Stimulated activated CD4-positive, alpha-beta T cell treated with anti-CD3 and anti-CD28 coated beads, Interleukin-15, amount 100 ng/mL, for 1 hour (primary cell): ENCODE measurements at regions not wholly inside any gene's neighbourhood (a gene's known extent, or its start where the extent isn't known, plus 50 kb on each side); places are given as distances from the start of the nearest gene placed in this dataset.

Experiments used
- DNase-seq, 2 donors: peaks; one replicate each; pipeline ENCODE4 v3.0.0-alpha.2; 2020; ENCODE audit warnings: low read depth in 1 of 2, low spot score in 1 of 2

- DNase-seq: no peak
Observed at GRCh38 chr7:25967278-25968204, 184.5 kb upstream of the NFE2L3 start.

GRCh38 chr7:25968205-25968993, 183.6 kb upstream of the NFE2L3 start:
- peak in 1 of 2 donors; percentile 4 for DNase-seq

GRCh38 chr7:25970356-25970755, 181.6 kb upstream of the NFE2L3 start:
- no peak for DNase-seq

DNA sequence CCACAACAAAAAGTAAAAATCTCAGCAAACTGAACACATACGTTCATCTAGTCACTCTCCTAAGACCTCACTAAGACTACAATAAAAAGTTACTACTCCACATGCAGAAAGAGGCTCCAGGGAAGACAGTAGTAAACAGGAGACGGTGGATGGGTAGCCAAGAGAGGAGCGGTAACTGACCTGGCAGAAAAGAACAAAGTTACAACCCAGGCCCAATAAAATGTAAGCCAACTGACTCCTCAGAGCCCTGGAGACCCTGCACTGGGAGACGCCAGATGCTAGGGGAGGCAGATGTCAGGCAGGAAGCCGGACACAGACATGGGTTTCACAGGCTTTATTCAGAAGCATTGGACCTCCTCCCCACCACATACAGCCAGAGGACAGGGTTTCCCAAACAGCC, 181.1 kb upstream of the NFE2L3 start:
- DNase-seq: no peak

DNA sequence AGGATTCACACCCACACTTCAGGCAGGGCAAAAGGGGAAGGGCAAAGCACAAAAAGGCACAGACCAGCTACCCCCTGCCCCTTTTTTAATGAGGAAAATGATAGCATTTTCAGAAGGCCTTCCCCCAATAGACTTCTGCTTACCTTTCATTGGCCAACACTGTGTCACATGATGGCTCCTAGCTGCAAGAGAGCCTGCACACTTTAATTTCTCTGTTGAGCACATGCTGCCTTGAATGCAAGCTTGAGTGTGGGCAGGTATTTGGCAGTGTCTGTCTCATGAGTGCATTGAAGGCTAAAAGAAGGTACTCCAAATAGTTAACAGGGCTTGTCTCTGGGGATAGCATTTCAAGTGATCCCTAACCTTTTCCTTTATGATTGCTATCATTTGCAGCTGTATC, 175.4 kb upstream of the NFE2L3 start:
- DNase-seq: no peak

DNA sequence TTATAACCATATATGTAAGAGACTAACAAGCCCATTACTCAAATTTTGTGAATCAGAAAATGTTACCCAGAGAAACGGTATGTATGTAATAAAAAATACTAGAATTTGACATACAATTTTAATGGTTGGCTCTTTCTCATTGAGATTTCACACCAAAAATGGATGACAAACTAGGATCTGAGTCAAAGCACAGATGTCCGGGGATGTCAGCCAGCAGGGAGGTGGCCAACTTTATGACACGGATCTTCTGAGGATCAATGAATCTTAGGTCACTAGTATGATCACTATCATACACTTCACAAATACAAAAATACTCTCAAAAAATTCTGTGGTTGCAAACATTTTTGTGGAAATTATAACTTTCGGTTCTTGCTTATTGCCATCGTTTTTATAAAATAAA, 173.5 kb upstream of the NFE2L3 start:
- no peak for DNase-seq

DNA sequence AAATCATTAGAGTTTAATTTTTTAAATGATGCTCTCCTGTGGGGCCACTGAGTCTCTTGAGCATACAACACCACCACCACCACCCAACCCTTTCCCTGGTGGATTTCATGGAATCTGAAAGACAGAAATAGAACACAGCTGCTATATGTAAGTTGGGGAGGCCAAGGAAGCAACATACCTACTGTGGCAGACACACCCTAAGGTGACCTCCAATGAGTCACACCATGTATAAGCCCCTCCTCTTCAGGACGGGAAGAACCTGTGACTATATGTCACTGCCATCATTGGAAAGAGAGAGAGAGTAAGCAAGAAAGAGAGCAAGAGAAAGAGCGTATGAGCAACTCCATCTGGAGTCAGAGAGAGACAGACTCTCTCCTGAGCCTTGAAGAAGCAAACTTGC, 172.4 kb upstream of the NFE2L3 start:
- DNase-seq: no peak

DNA sequence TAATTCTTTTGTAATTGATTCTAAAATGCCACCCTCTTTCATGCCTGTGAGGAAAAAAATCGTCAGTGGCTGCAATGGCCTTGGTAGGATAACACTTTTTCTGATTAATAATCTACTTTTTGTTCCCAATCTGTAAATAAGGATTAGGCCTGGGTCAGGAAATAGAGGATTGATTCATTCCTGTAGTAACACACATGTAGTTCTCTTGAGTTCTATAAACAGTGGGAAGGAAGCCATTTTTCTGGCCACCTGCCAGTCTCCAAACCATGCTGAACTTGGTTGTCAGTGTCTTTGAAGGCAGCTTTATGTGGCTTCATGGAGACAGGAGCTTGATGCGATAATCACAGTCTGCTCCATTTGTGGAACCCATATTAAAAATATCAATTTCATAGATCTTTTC, 169.3 kb upstream of the NFE2L3 start:
- no peak for DNase-seq

GRCh38 chr7:25985196-25985595, 166.8 kb upstream of the NFE2L3 start:
- no peak for DNase-seq

DNA sequence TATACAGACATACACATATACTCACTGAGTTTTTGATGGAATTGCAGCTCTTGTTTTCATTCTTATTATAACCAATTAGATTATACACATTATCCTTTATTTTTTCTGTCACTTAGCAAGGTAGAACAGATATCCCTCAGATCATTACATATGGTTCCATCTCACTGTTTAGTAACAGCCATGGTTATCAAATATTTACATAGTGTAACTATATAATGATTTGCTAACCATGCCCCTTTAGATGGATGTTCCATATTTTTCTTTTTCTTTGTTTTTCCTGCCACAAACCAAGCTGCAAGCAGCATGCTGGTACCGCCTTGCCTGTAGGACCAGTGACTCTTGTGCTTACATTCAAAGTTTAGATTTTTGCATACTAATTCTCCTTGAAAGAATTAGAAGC, 163.4 kb upstream of the NFE2L3 start:
- DNase-seq: no peak

- no peak for DNase-seq
Observed at GRCh38 chr7:25989140-25989705, 162.8 kb upstream of the NFE2L3 start.

GRCh38 chr7:25994433-25994994, 157.5 kb upstream of the NFE2L3 start:
- no peak for DNase-seq

GRCh38 chr7:25995216-25995615, 156.8 kb upstream of the NFE2L3 start:
- DNase-seq: no peak

DNA sequence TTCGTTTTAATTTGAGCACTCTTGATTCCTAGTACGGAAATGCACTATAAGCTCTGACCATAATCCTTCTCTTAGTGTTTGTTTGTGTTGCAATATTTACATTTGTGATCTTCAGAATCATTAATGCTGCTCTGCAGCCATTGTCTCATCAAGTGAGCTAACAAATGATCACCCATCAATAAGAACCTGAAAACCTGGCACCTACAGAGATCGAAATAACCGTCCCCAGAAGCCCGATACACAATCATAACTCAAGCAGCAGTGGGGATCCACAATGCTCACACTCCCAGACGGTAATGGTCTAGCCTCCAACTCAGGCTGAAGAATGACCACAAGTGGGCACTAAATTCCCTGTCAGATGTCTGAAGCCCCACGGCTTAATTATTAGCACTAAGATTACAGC, 156.0 kb upstream of the NFE2L3 start:
- DNase-seq: no peak

GRCh38 chr7:25998499-25998898, 153.5 kb upstream of the NFE2L3 start:
- no peak for DNase-seq

DNA sequence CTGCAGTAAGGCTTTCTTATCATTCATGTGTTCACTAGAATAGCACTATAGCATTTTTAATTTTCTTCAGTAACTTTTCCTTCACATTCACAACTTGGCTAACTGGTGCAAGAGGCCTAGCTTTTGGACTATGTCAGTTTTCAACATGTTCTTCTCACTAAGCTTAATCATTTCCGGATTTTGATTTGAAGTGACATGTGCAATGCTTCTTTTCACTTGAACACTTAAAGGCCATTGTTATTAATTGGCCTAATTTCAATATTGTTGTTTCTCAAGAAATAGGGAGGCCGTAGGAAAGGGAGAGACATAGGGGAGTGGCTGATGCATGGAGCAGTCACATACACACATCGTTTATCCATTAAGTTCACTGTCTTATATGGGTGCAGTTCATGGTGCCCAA, 151.2 kb upstream of the NFE2L3 start:
- DNase-seq: no peak

- no peak for DNase-seq
Observed at GRCh38 chr7:26001662-26002244, 150.2 kb upstream of the NFE2L3 start.

DNA sequence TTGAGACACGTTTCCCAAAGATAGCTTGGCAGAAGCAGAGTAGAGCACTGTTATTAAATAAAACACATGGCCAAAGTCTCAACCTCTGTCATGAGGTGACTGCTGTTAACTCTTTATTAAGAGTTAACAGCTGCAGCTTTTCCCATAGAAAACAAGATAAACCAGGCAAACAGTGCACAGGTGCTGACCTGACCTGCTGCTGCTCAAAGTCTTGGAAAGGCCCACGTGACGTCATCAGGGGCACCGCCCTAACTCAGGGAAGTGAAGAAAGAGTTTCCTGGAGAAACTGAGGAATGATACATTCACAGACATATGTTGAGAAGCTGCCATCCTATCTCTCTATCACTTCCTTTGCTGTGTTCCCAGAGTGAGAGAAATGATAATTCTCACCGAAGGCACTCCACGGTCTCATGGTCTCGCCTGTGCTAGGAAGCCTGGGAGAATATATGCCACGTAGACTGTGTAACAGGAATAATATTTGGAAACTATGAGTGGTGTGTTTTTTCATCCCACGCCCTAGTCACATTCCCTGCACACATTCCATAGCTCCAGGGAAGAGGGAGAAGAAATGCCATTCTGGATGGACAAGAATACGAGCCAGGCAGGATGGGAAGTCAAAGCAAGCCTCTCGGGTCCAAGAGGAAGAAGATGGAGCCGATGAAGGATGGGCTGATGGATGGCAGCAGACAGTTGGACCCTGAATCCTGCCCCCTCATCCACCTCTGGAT, 146.2 kb upstream of the NFE2L3 start:
- no peak for DNase-seq

DNA sequence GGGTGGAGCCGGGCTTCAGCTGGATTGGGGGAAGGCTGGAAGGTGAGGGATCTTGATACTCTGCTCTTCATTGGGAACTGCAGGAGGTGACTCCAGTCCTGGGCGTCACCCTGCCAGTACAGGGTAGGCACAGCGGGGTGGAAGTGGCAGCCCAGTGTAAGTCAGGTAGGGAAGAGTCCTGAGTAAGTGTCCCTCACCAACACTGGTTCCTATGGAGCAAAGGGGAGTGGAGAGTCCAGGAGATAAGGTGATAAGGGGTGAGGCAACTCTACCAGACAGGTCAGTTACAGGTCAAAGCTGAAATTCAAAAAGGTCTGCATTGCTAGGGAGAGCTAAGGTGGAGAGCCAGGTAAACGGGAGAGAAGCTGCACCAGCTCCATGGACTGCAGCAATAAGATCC, 145.6 kb upstream of the NFE2L3 start:
- no peak for DNase-seq

DNA sequence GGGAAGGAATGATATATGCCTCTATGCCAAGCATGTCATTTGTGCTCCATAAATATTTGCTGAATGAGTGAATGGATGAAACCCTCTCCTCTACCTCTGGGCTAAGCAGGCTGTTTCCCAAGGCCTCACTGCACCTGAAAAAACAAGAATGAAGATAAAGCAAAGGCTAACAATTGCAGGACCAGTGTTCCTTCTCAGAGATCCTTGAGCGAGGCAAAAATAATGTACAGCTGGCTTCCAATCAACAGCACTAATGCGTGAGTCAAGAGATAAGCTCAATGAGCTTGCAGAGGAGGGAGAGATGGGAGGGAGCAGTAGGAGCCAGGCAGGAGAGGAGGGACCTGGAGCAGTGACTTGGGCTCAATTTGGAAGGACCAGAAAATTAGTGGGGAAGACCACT, 144.5 kb upstream of the NFE2L3 start:
- no peak for DNase-seq

DNA sequence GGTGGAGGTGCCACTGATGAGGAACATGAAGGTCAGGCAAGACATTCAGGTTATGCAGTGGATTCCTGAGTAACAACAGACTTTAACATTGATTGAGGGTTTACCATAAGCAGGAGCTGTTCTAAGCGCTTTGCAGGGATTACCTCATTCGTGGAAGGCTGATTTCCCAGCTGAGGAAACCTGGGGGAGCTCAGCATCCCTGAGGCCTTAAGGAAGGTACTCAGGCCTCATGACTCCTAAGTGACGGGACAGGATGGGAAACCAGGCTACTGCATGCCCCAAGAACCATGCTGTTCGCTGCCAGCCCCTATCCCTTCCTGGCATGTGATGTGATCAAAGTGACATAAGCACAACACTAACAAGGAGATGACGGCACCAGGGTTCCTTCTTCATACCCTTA, 143.6 kb upstream of the NFE2L3 start:
- DNase-seq: no peak
